ENCODE measurements at regions not wholly inside any gene's neighbourhood (a gene's known extent, or its start where the extent isn't known, plus 50 kb on each side); places are given as distances from the start of the nearest gene placed in this dataset.
"Not testable (repeated sequence)": the region's sequence is repeated elsewhere in the genome, so short reads cannot be mapped to it uniquely, and the experiment has no call there.

GRCh38 chr10:4396401-4397283 is 429.4 kb upstream of the AKR1E2 start:
- ChIA-PET POLR2A (no interaction called here), CTCF (no interaction called here)
- no peaks in the 10 kb centered on the region for H3K9me3 ChIP-seq (ENCODE audit: control insufficient read depth in 2 of 3, low read length in 3 of 3)
- no peaks in the 10 kb centered on the region for H3K4me1 ChIP-seq (ENCODE audit: control insufficient read depth in 2 of 2, insufficient read depth in 2 of 2, low read length in 2 of 2)
- no peaks in the 10 kb centered on the region for H3K27me3 ChIP-seq (ENCODE audit: control insufficient read depth in 2 of 2, insufficient read depth in 2 of 2, low read length in 2 of 2)
- no peak overlapping the region for H3K4me3 Mint-ChIP-seq
- no peak overlapping the region for H3K27ac ChIP-seq (ENCODE audit: low read depth, low read length)
- no peaks in the 10 kb centered on the region for H3K36me3 ChIP-seq (ENCODE audit: control insufficient read depth in 2 of 3, insufficient read depth in 3 of 3, low read length in 3 of 3)
- no peaks in the 10 kb centered on the region for H3K4me1 Mint-ChIP-seq
- intact Hi-C loops (cut with micrococcal nuclease), result no loop called here
- no peaks in the 10 kb centered on the region for H3K36me3 Mint-ChIP-seq
- peaks cover 0 to 26% (median 7%) of the 10 kb centered on the region in 5 donors for H3K27me3 Mint-ChIP-seq
- no peak for DNase-seq
- H3K27ac Mint-ChIP-seq, result no peak overlapping the region
- no peaks in the 10 kb centered on the region for H3K9me3 Mint-ChIP-seq
- H3K4me3 ChIP-seq (ENCODE audit: low read length), result no peak overlapping the region
- no peak for ATAC-seq

GRCh38 chr10:4395731-4396130 is 430.3 kb upstream of the AKR1E2 start:
- no peak for ATAC-seq
- Mint-ChIP-seq H3K9me3 (no peaks in the 10 kb centered on the region), H3K36me3 (no peaks in the 10 kb centered on the region), H3K4me3 (no peak overlapping the region), H3K27ac (no peak overlapping the region), H3K4me1 (no peaks in the 10 kb centered on the region), H3K27me3 (peaks cover 0 to 29% (median 11%) of the 10 kb centered on the region in 5 donors)
- DNase-seq, result no peak
- Histone ChIP-seq H3K9me3 (ENCODE audit: control insufficient read depth in 2 of 3, low read length in 3 of 3) (no peaks in the 10 kb centered on the region), H3K4me3 (ENCODE audit: low read length) (no peak overlapping the region), H3K27ac (ENCODE audit: low read depth, low read length) (no peak overlapping the region), H3K27me3 (ENCODE audit: control insufficient read depth in 2 of 2, insufficient read depth in 2 of 2, low read length in 2 of 2) (no peaks in the 10 kb centered on the region), H3K4me1 (ENCODE audit: control insufficient read depth in 2 of 2, insufficient read depth in 2 of 2, low read length in 2 of 2) (no peaks in the 10 kb centered on the region), H3K36me3 (ENCODE audit: control insufficient read depth in 2 of 3, insufficient read depth in 3 of 3, low read length in 3 of 3) (no peaks in the 10 kb centered on the region)
- POLR2A ChIA-PET, result no interaction called here
- intact Hi-C loops (cut with micrococcal nuclease), result no loop called here
- CTCF ChIA-PET, result no interaction called here

- H3K4me3 ChIP-seq (ENCODE audit: low read length); H3K27ac Mint-ChIP-seq; CTCF ChIA-PET; H3K36me3 ChIP-seq (ENCODE audit: control insufficient read depth in 2 of 3, insufficient read depth in 3 of 3, low read length in 3 of 3); H3K27me3 ChIP-seq (ENCODE audit: control insufficient read depth in 2 of 2, insufficient read depth in 2 of 2, low read length in 2 of 2); DNase-seq; H3K36me3 Mint-ChIP-seq; H3K4me1 Mint-ChIP-seq; intact Hi-C loops (cut with micrococcal nuclease); H3K9me3 ChIP-seq (ENCODE audit: control insufficient read depth in 2 of 3, low read length in 3 of 3); ATAC-seq; H3K27ac ChIP-seq (ENCODE audit: low read depth, low read length); H3K9me3 Mint-ChIP-seq; H3K4me3 Mint-ChIP-seq; POLR2A ChIA-PET; H3K4me1 ChIP-seq (ENCODE audit: control insufficient read depth in 2 of 2, insufficient read depth in 2 of 2, low read length in 2 of 2): not testable (repeated sequence)
- peaks cover under 1 to 28% (median 11%) of the 10 kb centered on the region in 5 donors for H3K27me3 Mint-ChIP-seq
Measured at GRCh38 chr10:4394455-4394854, 431.6 kb upstream of the AKR1E2 start.

- H3K9me3 ChIP-seq (ENCODE audit: control insufficient read depth in 2 of 3, low read length in 3 of 3), result no peaks in the 10 kb centered on the region
- H3K27ac ChIP-seq (ENCODE audit: low read depth, low read length), result no peak overlapping the region
- intact Hi-C loops (cut with micrococcal nuclease), result no loop called here
- no peaks in the 10 kb centered on the region for H3K36me3 Mint-ChIP-seq
- no peaks in the 10 kb centered on the region for H3K4me1 ChIP-seq (ENCODE audit: control insufficient read depth in 2 of 2, insufficient read depth in 2 of 2, low read length in 2 of 2)
- ChIA-PET POLR2A (no interaction called here), CTCF (no interaction called here)
- peaks cover 0 to 19% (median 12%) of the 10 kb centered on the region in 5 donors for H3K27me3 Mint-ChIP-seq
- no peaks in the 10 kb centered on the region for H3K9me3 Mint-ChIP-seq
- H3K4me1 Mint-ChIP-seq, result no peaks in the 10 kb centered on the region
- H3K36me3 ChIP-seq (ENCODE audit: control insufficient read depth in 2 of 3, insufficient read depth in 3 of 3, low read length in 3 of 3), result no peaks in the 10 kb centered on the region
- no peak for DNase-seq
- H3K4me3 ChIP-seq (ENCODE audit: low read length), result no peak overlapping the region
- H3K27me3 ChIP-seq (ENCODE audit: control insufficient read depth in 2 of 2, insufficient read depth in 2 of 2, low read length in 2 of 2), result no peaks in the 10 kb centered on the region
- no peak overlapping the region for H3K4me3 Mint-ChIP-seq
- no peak overlapping the region for H3K27ac Mint-ChIP-seq
- no peak for ATAC-seq
Measured at GRCh38 chr10:4391683-4392082, 434.3 kb upstream of the AKR1E2 start.

GRCh38 chr10:4390219-4390618 is 435.8 kb upstream of the AKR1E2 start:
- Mint-ChIP-seq H3K27me3 (peaks cover 0 to 30% (median 15%) of the 10 kb centered on the region in 5 donors), H3K4me1 (no peaks in the 10 kb centered on the region), H3K27ac (no peak overlapping the region), H3K36me3 (no peaks in the 10 kb centered on the region), H3K4me3 (no peak overlapping the region), H3K9me3 (no peaks in the 10 kb centered on the region)
- H3K4me3 ChIP-seq (ENCODE audit: low read length), result no peak overlapping the region
- ATAC-seq (no peak), DNase-seq (no peak)
- H3K9me3 ChIP-seq (ENCODE audit: control insufficient read depth in 2 of 3, low read length in 3 of 3), result no peaks in the 10 kb centered on the region
- no peak overlapping the region for H3K27ac ChIP-seq (ENCODE audit: low read depth, low read length)
- no peaks in the 10 kb centered on the region for H3K36me3 ChIP-seq (ENCODE audit: control insufficient read depth in 2 of 3, insufficient read depth in 3 of 3, low read length in 3 of 3)
- no peaks in the 10 kb centered on the region for H3K27me3 ChIP-seq (ENCODE audit: control insufficient read depth in 2 of 2, insufficient read depth in 2 of 2, low read length in 2 of 2)
- CTCF ChIA-PET, result interaction anchor here (0.7 kb wide), 1 partner anchor 498 kb away, joined by 3 read pairs; no protein-coding TSS in a partner anchor
- no peaks in the 10 kb centered on the region for H3K4me1 ChIP-seq (ENCODE audit: control insufficient read depth in 2 of 2, insufficient read depth in 2 of 2, low read length in 2 of 2)
- intact Hi-C loops (cut with micrococcal nuclease), result no loop called here
- POLR2A ChIA-PET, result no interaction called here

- CTCF ChIA-PET, result no interaction called here
- Mint-ChIP-seq H3K4me1 (no peaks in the 10 kb centered on the region), H3K9me3 (no peaks in the 10 kb centered on the region), H3K4me3 (no peak overlapping the region), H3K27me3 (peaks cover 0 to 52% (median 17%) of the 10 kb centered on the region in 5 donors), H3K36me3 (no peaks in the 10 kb centered on the region), H3K27ac (no peak overlapping the region)
- no peak for ATAC-seq
- no peaks in the 10 kb centered on the region for H3K9me3 ChIP-seq (ENCODE audit: control insufficient read depth in 2 of 3, low read length in 3 of 3)
- H3K4me1 ChIP-seq (ENCODE audit: control insufficient read depth in 2 of 2, insufficient read depth in 2 of 2, low read length in 2 of 2), result no peaks in the 10 kb centered on the region
- H3K27me3 ChIP-seq (ENCODE audit: control insufficient read depth in 2 of 2, insufficient read depth in 2 of 2, low read length in 2 of 2), result no peaks in the 10 kb centered on the region
- no peak overlapping the region for H3K27ac ChIP-seq (ENCODE audit: low read depth, low read length)
- intact Hi-C loops (cut with micrococcal nuclease), result no loop called here
- H3K4me3 ChIP-seq (ENCODE audit: low read length), result no peak overlapping the region
- POLR2A ChIA-PET, result no interaction called here
- no peak for DNase-seq
- no peaks in the 10 kb centered on the region for H3K36me3 ChIP-seq (ENCODE audit: control insufficient read depth in 2 of 3, insufficient read depth in 3 of 3, low read length in 3 of 3)
Measured at GRCh38 chr10:4385231-4385870, 440.7 kb upstream of the AKR1E2 start.

- ATAC-seq (no peak), DNase-seq (no peak)
- Mint-ChIP-seq H3K4me3 (no peak overlapping the region), H3K27me3 (peaks cover 0 to 50% (median 15%) of the 10 kb centered on the region in 5 donors), H3K9me3 (no peaks in the 10 kb centered on the region), H3K4me1 (no peaks in the 10 kb centered on the region), H3K36me3 (no peaks in the 10 kb centered on the region), H3K27ac (no peak overlapping the region)
- Histone ChIP-seq H3K4me1 (ENCODE audit: control insufficient read depth in 2 of 2, insufficient read depth in 2 of 2, low read length in 2 of 2) (no peaks in the 10 kb centered on the region), H3K27ac (ENCODE audit: low read depth, low read length) (no peak overlapping the region), H3K27me3 (ENCODE audit: control insufficient read depth in 2 of 2, insufficient read depth in 2 of 2, low read length in 2 of 2) (no peaks in the 10 kb centered on the region), H3K4me3 (ENCODE audit: low read length) (no peak overlapping the region), H3K36me3 (ENCODE audit: control insufficient read depth in 2 of 3, insufficient read depth in 3 of 3, low read length in 3 of 3) (no peaks in the 10 kb centered on the region), H3K9me3 (ENCODE audit: control insufficient read depth in 2 of 3, low read length in 3 of 3) (no peaks in the 10 kb centered on the region)
- ChIA-PET CTCF (no interaction called here), POLR2A (no interaction called here)
- intact Hi-C loops (cut with micrococcal nuclease), result no loop called here
Measured at GRCh38 chr10:4384245-4384644, 441.8 kb upstream of the AKR1E2 start.

All from naive thymus-derived CD4-positive, alpha-beta T cell (primary cell).